Endometrium (tissue), 2 donors: ENCODE measurements at regions not wholly inside any gene's neighbourhood (a gene's known extent, or its start where the extent isn't known, plus 50 kb on each side); places are given as distances from the start of the nearest gene placed in this dataset.
"Not testable (repeated sequence)": the region's sequence is repeated elsewhere in the genome, so short reads cannot be mapped to it uniquely, and the experiment has no call there.

Experiments used
- FAIRE-seq: peaks from 2 replicates; lab custom pipeline; 2012; peaks lifted over from hg19 to GRCh38; lab: Jason Lieb, UNC
- donor health status: control.
- donor health status: control.

DNA sequence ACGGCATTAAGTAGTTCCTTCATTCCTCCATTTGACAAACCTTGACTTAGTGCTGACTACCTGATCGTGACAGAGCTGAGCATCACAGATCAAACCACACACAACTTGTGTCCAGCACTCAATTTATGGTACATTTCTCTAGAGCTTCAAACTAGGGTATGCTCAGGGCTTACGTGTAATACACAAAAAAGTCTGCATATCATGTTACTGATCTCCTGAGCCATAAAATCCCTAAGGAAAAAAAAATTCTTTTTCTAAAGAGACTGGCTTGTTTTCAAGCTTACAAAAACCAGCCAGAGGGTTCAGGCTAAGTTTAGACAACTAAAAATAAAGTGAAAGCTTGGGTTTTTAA lies 88.0 kb upstream of the ALKAL2 start:
- no peak for FAIRE-seq

DNA sequence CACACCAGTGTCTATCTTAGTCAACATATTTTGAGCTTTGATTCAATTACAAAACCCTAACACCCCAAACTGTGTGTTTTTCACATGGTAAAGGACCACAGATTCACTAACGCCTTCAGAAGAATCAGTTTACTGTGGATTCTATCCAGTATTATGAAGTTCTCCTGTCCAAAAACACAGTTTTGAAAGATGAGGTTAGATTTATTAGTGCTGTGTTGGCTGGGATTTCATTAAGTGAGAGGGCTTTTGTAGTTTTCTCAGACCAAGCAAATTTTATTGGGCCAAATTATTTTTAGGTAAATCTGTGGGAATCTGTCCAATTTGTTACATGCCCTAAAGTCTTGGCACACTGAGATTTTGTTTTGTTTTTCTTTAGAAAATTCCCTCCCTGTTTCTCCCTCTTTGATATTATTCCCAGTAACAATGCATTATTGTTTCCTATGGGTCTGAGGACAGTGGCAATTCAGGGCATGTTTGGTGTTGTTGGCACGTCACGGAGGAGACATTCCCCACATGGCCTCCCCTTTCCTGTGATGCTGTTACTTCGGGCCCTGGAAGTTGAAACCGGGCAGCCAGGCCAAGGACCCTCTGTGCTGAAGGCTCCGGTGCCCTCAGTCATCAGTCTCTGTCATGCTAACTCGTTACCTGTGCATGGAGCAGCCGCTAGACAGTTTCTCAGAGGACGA lies 87.5 kb upstream of the ALKAL2 start:
- FAIRE-seq = no peak

GRCh38 chr2:368386-368785 lies 80.5 kb upstream of the ALKAL2 start:
- FAIRE-seq = no peak

GRCh38 chr2:367246-367645 lies 79.4 kb upstream of the ALKAL2 start:
- FAIRE-seq = no peak

- no peak for FAIRE-seq
Observed at GRCh38 chr2:366706-367105, 78.8 kb upstream of the ALKAL2 start.

DNA sequence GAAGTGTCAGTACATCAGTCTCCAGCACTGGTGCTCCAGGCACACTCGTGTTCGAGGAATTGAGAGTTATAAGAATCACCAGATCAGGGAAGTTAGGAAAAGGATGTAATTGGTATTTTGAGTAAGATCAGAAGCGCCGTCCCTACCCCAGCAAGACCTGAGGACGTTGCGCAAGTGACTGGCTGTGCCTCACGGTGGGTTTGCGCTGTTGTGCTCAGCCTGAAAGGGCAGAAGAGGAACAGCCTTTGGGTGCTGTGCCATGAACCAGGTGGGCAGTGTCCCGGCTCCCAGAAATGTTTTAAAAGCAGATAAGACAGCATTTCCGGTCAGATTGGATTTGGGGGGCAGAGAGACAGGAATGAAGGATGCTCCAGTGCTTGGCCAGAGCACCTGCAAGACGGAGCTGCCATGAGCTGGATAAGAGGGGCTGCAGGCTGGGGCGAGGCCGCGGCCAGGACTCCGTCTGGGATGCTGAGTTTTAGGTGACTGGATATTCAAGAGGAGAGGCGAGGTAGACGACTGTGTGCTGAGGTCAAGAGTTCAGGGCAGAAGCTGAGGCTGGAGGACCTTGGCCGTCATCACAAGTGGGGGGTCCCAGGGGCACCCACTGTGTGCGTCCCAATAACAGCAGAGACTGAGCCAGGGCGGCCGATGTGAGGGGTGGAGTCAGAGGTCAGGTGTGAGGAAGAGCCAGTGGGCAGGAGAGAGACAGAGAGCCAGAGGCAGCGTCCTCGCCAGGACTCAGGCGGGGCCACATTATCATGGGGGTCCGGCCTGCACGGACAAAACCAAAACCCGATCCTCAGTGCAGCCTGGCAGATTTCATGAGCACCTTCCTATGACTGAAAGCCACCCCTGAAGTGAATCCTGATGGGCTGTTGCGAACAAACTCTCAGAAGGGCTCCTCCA lies 77.7 kb upstream of the ALKAL2 start:
- no peak for FAIRE-seq

DNA sequence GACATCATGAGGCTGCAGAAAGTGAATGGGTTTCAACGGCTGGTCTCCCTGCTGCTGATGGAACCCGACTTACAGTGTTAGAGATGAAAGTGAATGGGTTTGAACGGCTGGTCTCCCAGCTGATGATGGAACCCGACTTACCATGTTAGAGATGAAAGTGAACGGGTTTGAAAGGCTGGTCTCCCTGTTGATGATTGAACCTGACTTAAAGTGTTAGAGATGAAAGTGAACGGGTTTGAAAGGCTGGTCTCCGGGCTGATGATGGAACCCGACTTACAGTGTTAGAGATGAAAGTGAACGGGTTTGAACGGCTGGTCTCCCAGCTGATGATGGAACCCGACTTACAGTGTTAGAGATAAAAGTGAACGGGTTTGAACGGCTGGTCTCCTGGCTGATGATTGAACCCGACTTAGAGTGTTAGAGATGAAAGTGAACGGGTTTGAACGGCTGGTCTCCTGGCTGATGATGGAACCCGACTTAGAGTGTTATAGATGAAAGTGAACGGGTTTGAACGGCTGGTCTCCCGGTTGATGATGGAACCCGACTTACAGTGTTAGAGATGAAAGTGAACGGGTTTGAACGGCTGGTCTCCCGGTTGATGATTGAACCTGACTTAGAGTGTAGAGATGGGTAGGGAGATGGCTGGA lies 76.1 kb upstream of the ALKAL2 start:
- FAIRE-seq = no peak

DNA sequence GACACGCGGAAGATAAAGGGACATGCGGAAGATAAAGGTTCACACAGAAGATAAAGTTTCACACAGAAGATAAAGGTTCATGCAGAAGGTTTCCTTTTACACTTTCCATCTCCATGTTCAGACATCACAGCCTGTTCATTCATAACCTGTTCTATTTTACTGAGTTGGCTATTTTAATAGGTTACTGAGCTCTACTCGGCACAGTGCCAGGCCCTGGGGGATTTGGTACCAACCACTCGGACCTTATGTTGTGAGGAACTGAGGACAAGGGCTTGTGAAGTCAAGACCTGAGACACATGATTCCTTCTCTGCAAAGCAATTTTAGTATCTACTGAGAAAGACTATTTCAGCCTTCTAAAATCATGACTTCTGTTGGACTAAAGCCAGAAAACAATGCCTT lies 75.0 kb upstream of the ALKAL2 start:
- FAIRE-seq = no peak

DNA sequence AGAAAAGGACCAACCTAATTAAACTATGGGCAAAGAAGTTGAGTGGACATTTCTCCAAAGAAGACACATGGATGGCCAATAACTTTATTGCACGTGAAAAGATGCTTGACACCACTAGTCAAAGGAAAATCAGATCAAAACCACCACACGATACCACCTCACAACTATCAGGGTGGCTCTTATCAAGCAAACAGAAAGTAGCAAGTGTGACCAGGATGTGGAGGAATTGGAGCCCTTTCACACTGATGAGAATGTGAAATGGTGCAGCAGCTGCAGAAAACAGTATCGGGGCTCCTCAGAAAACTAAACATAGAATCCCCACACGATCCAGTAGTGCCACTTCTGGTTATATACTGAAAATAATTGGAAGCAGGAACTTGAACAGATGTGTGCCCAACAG lies 72.2 kb upstream of the ALKAL2 start:
- FAIRE-seq = no peak

DNA sequence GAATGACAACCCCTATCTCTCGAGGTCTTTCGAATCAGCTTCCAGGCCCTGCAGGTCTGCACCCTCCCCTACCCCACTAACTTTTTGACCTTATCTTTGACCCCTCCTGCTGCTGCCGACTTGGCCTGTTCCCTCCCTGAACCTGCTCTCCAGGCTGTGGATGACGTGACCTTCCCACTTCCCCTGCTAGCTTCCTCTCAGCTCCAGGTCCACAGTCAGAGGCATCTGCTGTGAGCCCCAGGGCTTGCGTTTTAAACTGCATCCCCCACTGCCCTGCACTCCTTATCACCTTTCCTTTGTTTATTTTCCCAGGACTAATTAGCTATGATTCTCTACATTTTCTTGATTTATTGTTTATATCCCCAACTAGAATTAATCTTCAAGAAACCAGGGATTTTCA lies 71.2 kb upstream of the ALKAL2 start:
- FAIRE-seq = no peak

DNA sequence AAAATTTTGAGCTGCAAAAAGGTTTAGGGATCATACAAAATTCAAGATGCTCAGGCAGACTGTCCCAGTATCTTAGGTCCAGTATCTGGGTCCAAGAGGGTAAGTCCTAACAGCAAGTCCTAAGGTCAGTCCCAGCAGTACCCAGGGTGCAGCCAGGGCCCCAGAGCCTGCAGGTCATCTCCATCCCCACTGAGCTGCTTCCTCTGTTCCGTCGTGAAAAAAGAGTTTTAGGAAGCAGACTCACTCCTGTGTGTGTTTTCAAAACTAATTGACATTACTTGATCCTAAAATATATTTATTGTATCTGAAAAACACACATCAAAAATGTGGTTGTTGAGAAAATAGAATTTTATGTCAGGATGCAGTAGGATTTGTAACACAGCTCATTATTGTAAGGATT lies 69.9 kb upstream of the ALKAL2 start:
- no peak for FAIRE-seq

DNA sequence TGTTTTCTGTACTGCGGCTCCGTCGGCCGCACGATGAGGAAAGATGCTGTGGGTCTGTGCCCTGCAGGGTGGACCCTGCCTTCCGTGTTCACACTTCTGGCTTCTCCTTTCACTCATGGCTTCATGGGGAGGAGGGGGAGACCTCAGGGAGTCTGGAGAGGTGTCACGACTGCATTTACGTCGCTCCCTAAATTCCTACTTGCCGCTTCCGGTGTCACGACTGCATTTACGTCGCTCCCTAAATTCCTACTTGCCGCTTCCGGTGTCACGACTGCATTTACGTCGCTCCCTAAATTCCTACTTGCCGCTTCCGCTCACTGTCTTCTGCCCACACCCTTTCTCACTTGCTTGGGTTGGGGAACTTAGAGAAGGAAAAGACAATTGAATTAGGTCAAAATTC lies 68.4 kb upstream of the ALKAL2 start:
- not testable (repeated sequence) for FAIRE-seq

DNA sequence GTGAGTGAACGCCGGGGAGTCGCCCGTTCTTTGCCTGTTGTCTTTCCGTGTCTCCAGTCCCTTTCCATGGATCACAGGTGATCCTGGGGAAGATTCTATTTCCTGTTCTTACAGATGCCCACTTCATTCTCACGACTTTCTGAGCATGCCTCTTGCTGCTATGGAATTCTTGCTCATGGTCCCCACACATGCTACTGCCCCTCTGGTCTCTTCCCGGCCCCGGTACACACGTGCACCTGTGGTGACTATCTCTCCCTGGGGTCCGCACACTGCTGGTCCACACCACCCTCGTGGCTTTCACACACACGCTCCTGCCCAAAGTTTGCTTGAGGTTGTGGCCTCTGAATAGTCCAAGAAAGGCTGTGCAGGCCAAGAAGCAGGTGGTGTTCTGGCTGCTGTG lies 67.9 kb upstream of the ALKAL2 start:
- FAIRE-seq = no peak

- FAIRE-seq = no peak
Observed at GRCh38 chr2:352696-353095, 64.8 kb upstream of the ALKAL2 start.

DNA sequence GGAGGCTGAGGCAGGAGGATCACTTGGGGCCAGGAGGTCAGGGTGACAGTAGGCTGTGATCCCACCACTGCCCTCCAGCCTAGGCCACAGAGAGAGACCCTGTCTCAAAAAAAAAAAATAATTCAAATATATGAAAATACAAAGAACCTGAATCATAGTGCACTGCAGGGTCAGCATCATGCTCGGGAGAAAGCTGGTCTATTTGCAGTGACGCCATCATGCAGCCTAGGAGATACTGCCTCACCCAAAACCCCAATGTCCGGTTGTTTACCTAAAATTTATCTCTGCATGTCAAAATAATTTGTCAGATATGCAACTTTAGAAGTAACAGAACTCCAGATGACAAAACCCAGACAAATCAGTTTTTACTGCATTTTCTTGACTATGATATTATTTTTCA lies 61.5 kb upstream of the ALKAL2 start:
- FAIRE-seq = peak; percentile 58

DNA sequence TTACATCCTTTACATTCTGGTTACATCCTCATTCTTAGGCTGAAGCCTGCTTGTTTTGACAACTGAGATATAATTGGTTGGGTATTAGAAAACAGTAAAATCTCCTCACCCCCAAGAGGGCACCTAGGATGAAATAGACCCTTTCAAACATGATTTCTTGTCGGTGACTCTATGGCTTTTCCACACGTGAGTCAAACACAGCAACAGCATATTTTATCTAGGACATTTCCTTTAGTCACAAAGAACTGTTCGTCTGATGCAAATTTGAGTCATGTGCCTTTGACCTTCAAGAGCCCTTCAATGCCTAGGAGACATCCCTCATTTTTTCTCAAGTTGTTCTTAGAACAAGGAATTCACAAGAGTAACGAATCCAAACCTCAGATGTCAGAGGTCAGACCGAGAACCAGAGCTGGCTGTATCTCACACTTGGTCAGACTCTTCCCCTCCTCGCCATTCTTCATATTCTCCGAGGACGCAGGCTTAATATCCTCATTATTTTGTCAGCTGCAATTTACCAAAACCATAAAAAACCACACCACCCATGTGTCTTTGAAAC lies 60.5 kb upstream of the ALKAL2 start:
- no peak for FAIRE-seq

DNA sequence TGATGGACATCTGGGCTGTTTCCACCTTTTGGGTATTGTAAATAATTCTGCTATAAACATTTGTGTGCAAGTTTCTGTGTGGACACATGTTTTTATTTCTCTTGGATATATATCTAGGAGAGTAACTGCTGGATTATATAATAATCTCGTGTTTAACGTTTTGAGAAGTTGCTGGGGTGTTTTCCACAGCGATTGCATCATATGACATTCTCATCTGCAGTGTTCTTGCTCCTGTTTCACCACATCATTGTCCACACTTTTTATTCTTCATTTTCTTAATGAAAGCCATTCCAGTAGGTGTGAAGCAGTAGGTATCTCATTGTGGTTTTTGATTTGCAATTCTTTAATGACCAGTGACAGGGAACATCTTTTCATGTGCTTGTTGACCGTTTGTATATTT lies 56.9 kb upstream of the ALKAL2 start:
- no peak for FAIRE-seq

DNA sequence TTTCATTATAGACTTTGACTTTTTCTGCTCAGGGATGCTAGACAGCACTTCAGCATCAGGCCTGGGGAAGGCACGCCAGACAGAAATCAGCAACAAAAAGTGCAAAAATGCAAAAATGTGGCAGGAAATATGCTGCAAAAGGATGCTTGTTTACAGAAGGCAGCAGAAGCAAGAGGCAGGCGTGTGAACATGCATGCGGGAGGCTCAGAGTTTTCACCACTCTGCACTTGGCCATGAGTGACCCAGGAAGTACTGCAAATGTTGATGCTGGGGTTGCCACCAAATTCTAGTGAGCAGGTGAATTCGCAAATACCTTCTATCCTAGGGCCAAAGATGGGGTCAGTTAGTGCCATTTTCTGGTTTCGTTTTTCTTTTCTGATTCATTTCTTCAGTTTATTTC lies 55.5 kb upstream of the ALKAL2 start:
- no peak for FAIRE-seq

DNA sequence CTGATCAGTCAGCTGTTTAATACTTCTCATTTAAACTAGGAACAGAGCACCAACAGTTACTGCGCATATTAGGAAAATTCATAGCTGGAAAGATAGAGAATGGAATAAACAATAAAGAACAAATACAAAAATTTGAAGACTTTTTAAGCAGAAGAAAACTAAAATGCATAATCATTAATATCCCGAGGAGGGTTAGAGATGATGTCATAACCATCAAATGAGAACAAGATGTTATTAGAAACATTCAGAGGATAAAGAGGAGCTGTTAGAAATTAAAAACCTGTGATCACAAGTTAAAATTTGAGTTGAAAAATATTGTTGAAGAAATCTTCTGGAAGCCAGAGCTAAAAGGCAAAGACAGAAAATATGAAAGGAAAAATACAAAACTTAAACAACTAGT lies 54.0 kb upstream of the ALKAL2 start:
- no peak for FAIRE-seq

GRCh38 chr2:341017-341542 lies 53.2 kb upstream of the ALKAL2 start:
- no peak for FAIRE-seq
